ENCODE measurements at regions not wholly inside any gene's neighbourhood (a gene's known extent, or its start where the extent isn't known, plus 50 kb on each side); places are given as distances from the start of the nearest gene placed in this dataset.

- no peak for TF ChIP-seq YY1 (IDR thresholded peaks at IDR 0.05; ENCODE audit: low read depth)
- TF ChIP-seq FOXM1 (IDR thresholded peaks at IDR 0.05; ENCODE audit: low read depth): no peak
- TF ChIP-seq TCF12 (IDR thresholded peaks at IDR 0.05): no peak
- TF ChIP-seq FOXJ3 (CRISPR knock-in tag; IDR thresholded peaks at IDR 0.05): no peak
- no peak for TF ChIP-seq EP300 (IDR thresholded peaks at IDR 0.05; ENCODE audit: borderline replicate concordance in 1 of 2, low read depth in 1 of 2, low read length in 1 of 2)
- TF ChIP-seq REST (IDR thresholded peaks at IDR 0.05; ENCODE audit: low read depth, low read length): no peak
- no peak for TF ChIP-seq RFX5 (IDR thresholded peaks at IDR 0.05; ENCODE audit: low read length)
- no peak for TF ChIP-seq MAX (IDR thresholded peaks at IDR 0.05; ENCODE audit: low read depth)
- TF ChIP-seq CTCF (IDR thresholded peaks at IDR 0.05): no peak
- TF ChIP-seq RAD21 (IDR thresholded peaks at IDR 0.05; ENCODE audit: low read length): no peak
- TF ChIP-seq SIN3A (IDR thresholded peaks at IDR 0.05; ENCODE audit: borderline replicate concordance, low read depth, low read length): no peak
- no peak for TF ChIP-seq POLR2AphosphoS5 (IDR thresholded peaks at IDR 0.05; ENCODE audit: low read depth, low read length)
- no peak for TF ChIP-seq EZH2phosphoT487 (IDR thresholded peaks at IDR 0.05; ENCODE audit: borderline replicate concordance, low read depth)
- no peak for TF ChIP-seq MEF2A (IDR thresholded peaks at IDR 0.05; ENCODE audit: borderline replicate concordance, low read depth)
Measured at GRCh38 chr1:65079941-65080340, 68.1 kb upstream of the AK4 start.
